ENCODE measurements at regions not wholly inside any gene's neighbourhood (a gene's known extent, or its start where the extent isn't known, plus 50 kb on each side); places are given as distances from the start of the nearest gene placed in this dataset.

GRCh38 chr7:24135003-24135817 is 148.8 kb upstream of the NPY start:
- Mint-ChIP-seq H3K27ac (no peak overlapping the region), H3K4me1 (no peaks in the 10 kb centered on the region), H3K27me3 (ENCODE audit: low read depth in 3 of 3) (peaks cover 4 to 13% (median 5%) of the 10 kb centered on the region in 3 donors), H3K4me3 (peak overlapping the region in 1 of 2 donors; percentile 9), H3K9me3 (peaks cover 0 to 11% (median 2%) of the 10 kb centered on the region in 7 donors), H3K36me3 (no peaks in the 10 kb centered on the region)
- Histone ChIP-seq H3K27me3 (ENCODE audit: control insufficient read depth in 2 of 2, insufficient read depth in 2 of 2, low read length in 2 of 2) (no peaks in the 10 kb centered on the region), H2AFZ (ENCODE audit: insufficient read depth, low read depth, low read length, poor library complexity, severe bottlenecking) (no peak overlapping the region), H3K36me3 (replicated peaks in 1 of 2; ENCODE audit: control insufficient read depth in 1 of 2, insufficient read depth in 2 of 2, low read length in 2 of 2) (no peaks in the 10 kb centered on the region), H3K9ac (ENCODE audit: insufficient read depth, low read length, poor library complexity, severe bottlenecking) (no peak overlapping the region), H3K27ac (ENCODE audit: low read depth in 1 of 2, low read length in 2 of 2) (no peak overlapping the region), H3K4me1 (ENCODE audit: control insufficient read depth in 1 of 2, insufficient read depth in 2 of 2, low read length in 2 of 2) (no peaks in the 10 kb centered on the region), H3K9me3 (replicated peaks in 1 of 2; ENCODE audit: control insufficient read depth in 1 of 2, insufficient read depth in 1 of 2, low read length in 2 of 2) (no peaks in the 10 kb centered on the region), H3K79me2 (ENCODE audit: insufficient read depth, low read length) (no peaks in the 10 kb centered on the region), H4K20me1 (ENCODE audit: insufficient read depth, low read length) (no peaks in the 10 kb centered on the region), H3K4me2 (replicated peaks; ENCODE audit: extremely low read depth, low read length, poor library complexity, severe bottlenecking) (no peak overlapping the region), H3K4me3 (replicated peaks in 1 of 3; ENCODE audit: low read depth in 2 of 3, low read length in 3 of 3) (no peak overlapping the region)
- WGBS (ENCODE audit: insufficient coverage) = 0% methylated on average over 1 of the region's 4 CpGs
- intact Hi-C loops (cut with micrococcal nuclease) = no loop called here
- TF ChIP-seq CTCF (IDR thresholded peaks at IDR 0.05) = no peak
- no peak for DNase-seq

DNA sequence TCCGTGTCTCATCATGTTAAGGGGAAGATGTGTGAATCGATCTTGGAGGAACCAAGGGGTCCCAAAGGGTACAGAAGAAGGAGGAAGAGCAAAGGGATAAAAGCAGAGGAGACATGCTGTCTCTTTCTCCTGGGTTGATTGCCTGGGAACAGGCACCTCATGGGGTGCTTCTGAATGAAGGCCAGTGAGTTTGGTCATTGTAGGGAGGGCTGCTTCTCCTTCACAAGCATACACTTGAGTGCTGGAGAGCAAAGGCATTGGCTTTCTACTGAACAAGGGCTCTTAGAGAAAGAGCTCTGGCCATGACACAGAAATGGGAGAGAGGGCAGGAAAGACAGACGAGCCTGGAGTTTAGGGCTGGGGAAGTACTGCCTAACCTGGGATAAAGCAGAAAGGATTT is 146.7 kb upstream of the NPY start:
- no peak for TF ChIP-seq CTCF (IDR thresholded peaks at IDR 0.05)
- peaks cover 0 to 11% (median 2%) of the 10 kb centered on the region in 7 donors for H3K9me3 Mint-ChIP-seq
- H3K4me3 Mint-ChIP-seq = no peak overlapping the region
- no peak overlapping the region for H3K4me3 ChIP-seq (replicated peaks in 1 of 3; ENCODE audit: low read depth in 2 of 3, low read length in 3 of 3)
- H3K27ac Mint-ChIP-seq = no peak overlapping the region
- H3K36me3 ChIP-seq (replicated peaks in 1 of 2; ENCODE audit: control insufficient read depth in 1 of 2, insufficient read depth in 2 of 2, low read length in 2 of 2) = no peaks in the 10 kb centered on the region
- H2AFZ ChIP-seq (ENCODE audit: insufficient read depth, low read depth, low read length, poor library complexity, severe bottlenecking) = no peak overlapping the region
- H3K27me3 ChIP-seq (ENCODE audit: control insufficient read depth in 2 of 2, insufficient read depth in 2 of 2, low read length in 2 of 2) = no peaks in the 10 kb centered on the region
- no peak for DNase-seq
- H4K20me1 ChIP-seq (ENCODE audit: insufficient read depth, low read length) = no peaks in the 10 kb centered on the region
- H3K4me2 ChIP-seq (replicated peaks; ENCODE audit: extremely low read depth, low read length, poor library complexity, severe bottlenecking) = no peak overlapping the region
- H3K4me1 ChIP-seq (ENCODE audit: control insufficient read depth in 1 of 2, insufficient read depth in 2 of 2, low read length in 2 of 2) = no peaks in the 10 kb centered on the region
- no peak overlapping the region for H3K27ac ChIP-seq (ENCODE audit: low read depth in 1 of 2, low read length in 2 of 2)
- H3K9ac ChIP-seq (ENCODE audit: insufficient read depth, low read length, poor library complexity, severe bottlenecking) = no peak overlapping the region
- WGBS (ENCODE audit: insufficient coverage) = 93% methylated on average over 2 of the region's 3 CpGs
- H3K27me3 Mint-ChIP-seq (ENCODE audit: low read depth in 3 of 3) = peaks cover 4 to 13% (median 5%) of the 10 kb centered on the region in 3 donors
- H3K4me1 Mint-ChIP-seq = no peaks in the 10 kb centered on the region
- H3K9me3 ChIP-seq (replicated peaks in 1 of 2; ENCODE audit: control insufficient read depth in 1 of 2, insufficient read depth in 1 of 2, low read length in 2 of 2) = no peaks in the 10 kb centered on the region
- H3K36me3 Mint-ChIP-seq = no peaks in the 10 kb centered on the region
- intact Hi-C loops (cut with micrococcal nuclease) = no loop called here
- no peaks in the 10 kb centered on the region for H3K79me2 ChIP-seq (ENCODE audit: insufficient read depth, low read length)
